Panc1 (cell line): ENCODE measurements at regions not wholly inside any gene's neighbourhood (a gene's known extent, or its start where the extent isn't known, plus 50 kb on each side); places are given as distances from the start of the nearest gene placed in this dataset.

Experiments used
- ATAC-seq: fragments of 200-7000 bp; cut with Tn5 transposase; 2 replicates; pipeline ENCODE4 v1.9.1; 2020; ENCODE audit warnings: mild to moderate bottlenecking, moderate library complexity
- BruUV-seq: library from RNA; stranded (reverse); fragments of 400-500 nt; replicated peaks from 2 replicates; lab custom pipeline; 2021; lab: Mats Ljungman, UMichigan
- CTCF ChIA-PET: fragments of 300-600 bp; sonication (Branson Sonifier 250); formaldehyde crosslinking; loops from one replicate; lab custom pipeline; 2022; ENCODE audit warnings: antibody characterized with exemption; lab: Charles Lee
- POLR2A ChIA-PET: fragments of 300-600 bp; sonication (Branson Sonifier 250); formaldehyde crosslinking; loops from one replicate; lab custom pipeline; 2022; ENCODE audit warnings: antibody characterized with exemption; lab: Charles Lee
- DNase-seq: peaks from one replicate; pipeline ENCODE4 v3.0.0-alpha.2; 2010; ENCODE audit warnings: low read depth, low spot score
- H3K27ac ChIP-seq: 2 replicates; pipeline ENCODE4 v1.5.1; 2011; ENCODE audit warnings: mild to moderate bottlenecking, low read length, inconsistent platforms
- H3K27me3 ChIP-seq: fragments of 200-500 bp; sonication (Bioruptor generic); 2 replicates; pipeline ENCODE4 v1.6.0; 2014; ENCODE audit warnings: low read length, inconsistent platforms; ENCODE audit not compliant: control insufficient read depth, insufficient read depth
- H3K36me3 ChIP-seq: fragments of 200-500 bp; sonication (Bioruptor generic); 2 replicates; pipeline ENCODE4 v1.5.1; 2014; ENCODE audit warnings: inconsistent platforms, mild to moderate bottlenecking, low read length, moderate library complexity; ENCODE audit not compliant: control insufficient read depth, insufficient read depth
- H3K4me1 ChIP-seq: 2 replicates; pipeline ENCODE4 v1.5.1; 2011; ENCODE audit warnings: inconsistent platforms, mild to moderate bottlenecking, low read length, moderate library complexity; ENCODE audit not compliant: control insufficient read depth, insufficient read depth
- H3K4me3 ChIP-seq, 2 experiments: 2 replicates each; pipeline ENCODE4 v1.5.1; 2011 to 2012; ENCODE audit warnings: low read depth in 2 of 2, low read length in 2 of 2, mild to moderate bottlenecking in 2 of 2, inconsistent platforms in 1 of 2, moderate library complexity in 1 of 2
- H3K9me3 ChIP-seq: fragments of 200-500 bp; sonication (Bioruptor generic); 2 replicates; pipeline ENCODE4 v1.5.1; 2014; ENCODE audit warnings: low read depth, mild to moderate bottlenecking, inconsistent platforms, low read length, moderate library complexity; ENCODE audit not compliant: control insufficient read depth, insufficient read depth
- POLR2AphosphoS5 ChIP-seq: IDR thresholded peaks from 2 replicates; pipeline ENCODE4 v1.6.1; 2012; ENCODE audit warnings: mild to moderate bottlenecking, low read depth, low read length, moderate library complexity
- SIN3A ChIP-seq: IDR thresholded peaks from 2 replicates; pipeline ENCODE4 v1.6.1; 2012; ENCODE audit warnings: low read depth, mild to moderate bottlenecking, low read length, moderate library complexity, borderline replicate concordance; ENCODE audit not compliant: insufficient read depth
- TCF7L2 ChIP-seq: IDR thresholded peaks from 2 replicates; pipeline ENCODE4 v1.6.1; 2011; ENCODE audit warnings: mild to moderate bottlenecking, low read depth, low read length, inconsistent platforms
- in situ Hi-C: cut with HindIII; loops from 2 replicates; pipeline ENCODE4 v1.10.0; 2016; ENCODE audit warnings: low sequenced_read_pairs, low pct_unique_long_range_greater_than_20kb
- intact Hi-C: fragments of 100-400 bp; cut with micrococcal nuclease; formaldehyde crosslinking; loops from one replicate; pipeline ENCODE4 v1.10.0; 2022; ENCODE audit not compliant: unreplicated experiment
- TF ChIP-seq, protein P1 (sequence below): fragments of 450-650 bp; IDR thresholded peaks from 2 replicates; pipeline ENCODE4 v1.5.1; 2017; ENCODE audit warnings: mild to moderate bottlenecking
- TF ChIP-seq, protein P2 (sequence below), 2 experiments: IDR thresholded peaks; 2 replicates each; pipeline ENCODE4 v1.6.1; 2011 to 2012; ENCODE audit warnings: low read depth in 2 of 2, control low read depth in 1 of 2, low read length in 1 of 2, mild to moderate bottlenecking in 1 of 2, moderate library complexity in 1 of 2; ENCODE audit not compliant: insufficient read depth in 1 of 2

DNA sequence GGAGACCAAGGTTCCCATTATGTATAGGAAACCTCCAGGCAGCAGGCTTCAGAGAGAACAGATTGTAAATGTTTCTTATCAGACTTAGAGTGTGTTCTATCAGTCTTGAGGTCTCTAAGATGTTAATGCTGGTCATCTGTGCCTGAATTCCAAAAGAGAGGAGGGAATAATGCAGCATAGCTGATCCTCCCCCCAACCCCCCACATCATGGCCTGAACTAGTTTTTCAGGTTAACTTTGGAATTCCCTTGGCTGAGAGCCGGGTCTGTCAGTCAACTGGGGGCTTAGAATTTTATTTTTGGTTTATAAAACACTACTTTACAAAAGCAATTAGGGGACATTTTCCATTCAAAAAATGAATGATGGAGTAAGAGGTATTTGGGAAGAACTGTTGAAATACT, 184.3 kb downstream of the NEBL start:
- intact Hi-C loops (no loop called here), in situ Hi-C loops (no loop called here)
- Histone ChIP-seq H3K27me3 (no peaks in the 10 kb centered on the region), H3K4me1 (no peaks in the 10 kb centered on the region), H3K4me3 (no peak overlapping the region), H3K9me3 (no peaks in the 10 kb centered on the region), H3K27ac (no peak overlapping the region), H3K36me3 (no peaks in the 10 kb centered on the region)
- BruUV-seq, result no TSS peak
- no peak for ATAC-seq
- CTCF ChIA-PET, result no interaction called here
- no peak for DNase-seq
- POLR2A ChIA-PET, result no interaction called here
- TF ChIP-seq TCF7L2, result no peak
- TF ChIP-seq SIN3A, result no peak
- no peak for TF ChIP-seq POLR2AphosphoS5
- TF ChIP-seq, protein P1, sequence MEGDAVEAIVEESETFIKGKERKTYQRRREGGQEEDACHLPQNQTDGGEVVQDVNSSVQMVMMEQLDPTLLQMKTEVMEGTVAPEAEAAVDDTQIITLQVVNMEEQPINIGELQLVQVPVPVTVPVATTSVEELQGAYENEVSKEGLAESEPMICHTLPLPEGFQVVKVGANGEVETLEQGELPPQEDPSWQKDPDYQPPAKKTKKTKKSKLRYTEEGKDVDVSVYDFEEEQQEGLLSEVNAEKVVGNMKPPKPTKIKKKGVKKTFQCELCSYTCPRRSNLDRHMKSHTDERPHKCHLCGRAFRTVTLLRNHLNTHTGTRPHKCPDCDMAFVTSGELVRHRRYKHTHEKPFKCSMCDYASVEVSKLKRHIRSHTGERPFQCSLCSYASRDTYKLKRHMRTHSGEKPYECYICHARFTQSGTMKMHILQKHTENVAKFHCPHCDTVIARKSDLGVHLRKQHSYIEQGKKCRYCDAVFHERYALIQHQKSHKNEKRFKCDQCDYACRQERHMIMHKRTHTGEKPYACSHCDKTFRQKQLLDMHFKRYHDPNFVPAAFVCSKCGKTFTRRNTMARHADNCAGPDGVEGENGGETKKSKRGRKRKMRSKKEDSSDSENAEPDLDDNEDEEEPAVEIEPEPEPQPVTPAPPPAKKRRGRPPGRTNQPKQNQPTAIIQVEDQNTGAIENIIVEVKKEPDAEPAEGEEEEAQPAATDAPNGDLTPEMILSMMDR, result no peak
- TF ChIP-seq, protein P2, sequence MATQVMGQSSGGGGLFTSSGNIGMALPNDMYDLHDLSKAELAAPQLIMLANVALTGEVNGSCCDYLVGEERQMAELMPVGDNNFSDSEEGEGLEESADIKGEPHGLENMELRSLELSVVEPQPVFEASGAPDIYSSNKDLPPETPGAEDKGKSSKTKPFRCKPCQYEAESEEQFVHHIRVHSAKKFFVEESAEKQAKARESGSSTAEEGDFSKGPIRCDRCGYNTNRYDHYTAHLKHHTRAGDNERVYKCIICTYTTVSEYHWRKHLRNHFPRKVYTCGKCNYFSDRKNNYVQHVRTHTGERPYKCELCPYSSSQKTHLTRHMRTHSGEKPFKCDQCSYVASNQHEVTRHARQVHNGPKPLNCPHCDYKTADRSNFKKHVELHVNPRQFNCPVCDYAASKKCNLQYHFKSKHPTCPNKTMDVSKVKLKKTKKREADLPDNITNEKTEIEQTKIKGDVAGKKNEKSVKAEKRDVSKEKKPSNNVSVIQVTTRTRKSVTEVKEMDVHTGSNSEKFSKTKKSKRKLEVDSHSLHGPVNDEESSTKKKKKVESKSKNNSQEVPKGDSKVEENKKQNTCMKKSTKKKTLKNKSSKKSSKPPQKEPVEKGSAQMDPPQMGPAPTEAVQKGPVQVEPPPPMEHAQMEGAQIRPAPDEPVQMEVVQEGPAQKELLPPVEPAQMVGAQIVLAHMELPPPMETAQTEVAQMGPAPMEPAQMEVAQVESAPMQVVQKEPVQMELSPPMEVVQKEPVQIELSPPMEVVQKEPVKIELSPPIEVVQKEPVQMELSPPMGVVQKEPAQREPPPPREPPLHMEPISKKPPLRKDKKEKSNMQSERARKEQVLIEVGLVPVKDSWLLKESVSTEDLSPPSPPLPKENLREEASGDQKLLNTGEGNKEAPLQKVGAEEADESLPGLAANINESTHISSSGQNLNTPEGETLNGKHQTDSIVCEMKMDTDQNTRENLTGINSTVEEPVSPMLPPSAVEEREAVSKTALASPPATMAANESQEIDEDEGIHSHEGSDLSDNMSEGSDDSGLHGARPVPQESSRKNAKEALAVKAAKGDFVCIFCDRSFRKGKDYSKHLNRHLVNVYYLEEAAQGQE (IDR thresholded peaks at IDR 0.05; ENCODE audit: insufficient read depth in 1 of 2, low read depth in 2 of 2, low read length in 1 of 2), result no peak

DNA sequence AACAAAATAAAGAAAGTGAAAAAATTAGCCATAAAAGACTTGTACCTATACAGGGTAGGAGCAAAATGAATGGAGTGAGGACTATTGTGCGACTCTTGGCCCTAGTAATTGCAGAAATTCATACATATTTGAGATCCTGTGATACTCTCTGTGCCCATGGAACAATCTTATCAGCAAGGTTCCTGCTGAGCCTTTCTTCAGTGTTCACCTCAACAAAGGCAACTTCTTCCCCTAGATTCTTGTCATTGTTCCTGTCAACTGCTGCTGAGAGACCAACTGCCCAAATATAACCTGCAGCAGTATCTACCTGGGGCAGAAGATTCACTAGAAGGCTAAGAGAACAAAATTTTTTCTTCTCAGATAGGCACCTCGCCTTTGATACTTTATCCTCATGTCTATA, 187.4 kb downstream of the NEBL start:
- TF ChIP-seq, protein P2 (IDR thresholded peaks at IDR 0.05; ENCODE audit: insufficient read depth in 1 of 2, low read depth in 2 of 2, low read length in 1 of 2), result no peak
- TF ChIP-seq POLR2AphosphoS5 (no peak), TCF7L2 (no peak), SIN3A (no peak)
- TF ChIP-seq, protein P1, result no peak
- no peak for DNase-seq
- POLR2A ChIA-PET, result no interaction called here
- Histone ChIP-seq H3K9me3 (no peaks in the 10 kb centered on the region), H3K36me3 (no peaks in the 10 kb centered on the region), H3K27ac (no peak overlapping the region), H3K27me3 (no peaks in the 10 kb centered on the region), H3K4me3 (no peak overlapping the region), H3K4me1 (no peaks in the 10 kb centered on the region)
- intact Hi-C loops, result no loop called here
- BruUV-seq, result no TSS peak
- in situ Hi-C loops, result no loop called here
- ATAC-seq, result no peak
- CTCF ChIA-PET, result no interaction called here
